NCI-H526 treated with DMSO at 0.1 percent for 48 hours (cell line): ENCODE measurements at regions not wholly inside any gene's neighbourhood (a gene's known extent, or its start where the extent isn't known, plus 50 kb on each side); places are given as distances from the start of the nearest gene placed in this dataset.
A peak's percentile ranks its signal among the peaks of the same experiment; 100 is the strongest.

ENCODE experiments used
- DNase-seq: peaks from one replicate; lab custom pipeline; 2025; lab: John Stamatoyannopoulos, UW

DNA sequence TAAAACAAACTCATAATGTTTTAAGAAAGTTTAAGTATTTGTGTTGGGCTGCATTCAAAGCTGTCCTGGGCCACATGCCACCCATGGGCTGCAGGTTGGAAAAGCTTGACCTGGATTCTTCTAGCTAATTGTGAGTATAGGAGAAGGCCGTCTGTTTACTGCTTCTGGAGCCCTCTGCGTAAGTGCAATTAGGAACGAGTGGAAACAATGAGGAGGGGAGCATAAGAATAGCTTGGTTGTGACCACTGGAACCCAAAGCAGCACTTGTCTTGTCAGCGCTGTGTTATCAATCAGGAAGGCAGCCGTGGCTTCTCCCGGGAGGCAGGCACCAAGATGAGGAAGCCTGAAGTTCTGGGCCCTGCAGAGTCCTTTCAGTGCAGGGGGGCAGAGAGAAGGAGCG lies 110.4 kb upstream of the MBNL2 start:
- DNase-seq, result no peak

DNA sequence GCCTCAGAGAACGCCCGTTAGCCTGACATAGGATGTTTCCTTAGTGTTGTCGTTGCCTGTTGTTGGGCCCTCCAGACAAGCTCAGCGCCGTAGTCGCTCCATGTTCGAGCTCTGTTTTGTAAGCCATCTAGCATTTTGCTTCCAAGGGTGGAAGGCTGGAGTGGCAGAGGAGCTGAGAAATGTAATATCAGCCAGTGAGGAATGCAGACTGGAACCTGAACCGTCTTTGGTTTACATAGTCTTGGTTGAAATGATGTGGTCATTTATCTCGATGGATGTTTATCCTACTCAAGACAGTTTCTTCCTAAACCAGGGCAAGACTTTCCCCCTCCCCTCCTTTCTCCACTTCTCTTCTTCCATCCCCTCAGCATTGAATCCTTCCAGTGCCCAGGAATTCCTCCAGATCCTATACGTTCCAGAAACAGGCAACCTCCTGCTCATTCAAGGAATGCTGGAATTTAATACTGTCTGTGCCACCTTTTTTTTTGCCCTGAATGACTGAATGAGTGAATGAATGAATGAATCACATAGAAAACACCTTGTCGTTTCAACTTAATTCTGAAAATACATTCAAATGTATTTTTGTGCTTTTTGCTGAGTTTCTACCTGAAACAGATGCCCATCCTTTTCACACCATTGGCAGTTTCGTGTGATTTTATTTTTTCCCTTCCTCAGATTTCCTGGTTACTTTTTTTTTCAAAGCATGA lies 109.5 kb upstream of the MBNL2 start:
- no peak for DNase-seq

DNA sequence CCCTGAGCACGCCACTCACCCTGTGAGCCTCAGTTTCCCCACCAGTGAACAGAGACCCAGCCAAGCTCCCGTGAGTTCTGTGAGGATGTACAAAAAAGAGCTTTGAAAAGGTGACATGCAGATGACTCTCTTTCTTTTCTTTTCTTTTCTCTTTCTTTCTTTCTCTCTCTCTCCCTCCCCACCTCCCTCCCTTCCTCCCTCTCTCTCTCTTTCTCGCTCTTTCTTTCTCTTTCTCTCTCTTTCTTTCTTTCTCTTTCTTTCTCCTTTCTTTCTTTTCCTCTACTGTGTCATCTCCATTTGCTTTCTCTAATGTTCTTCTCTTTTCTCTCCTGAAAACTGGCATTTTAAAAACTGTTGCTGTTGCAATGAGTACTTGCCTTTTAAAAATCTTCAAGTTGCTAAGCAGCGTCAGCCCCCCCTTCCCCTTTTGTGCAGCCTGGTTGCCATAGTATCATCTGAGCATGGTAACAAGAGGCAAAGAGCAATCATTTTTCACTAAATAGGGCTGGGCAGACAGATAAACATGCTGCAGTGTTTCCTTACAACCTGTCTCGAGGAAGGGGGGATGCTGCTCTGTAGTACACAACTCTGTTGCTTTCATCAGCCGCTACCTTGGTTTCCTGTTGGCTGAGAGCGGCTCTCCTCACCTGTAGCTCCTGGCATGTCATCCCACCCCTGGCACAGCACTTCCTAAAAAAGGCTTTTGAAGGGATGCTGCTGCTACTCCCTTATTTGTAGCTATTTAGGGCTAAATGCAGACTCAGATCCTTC lies 108.7 kb upstream of the MBNL2 start:
- peak; percentile 8 for DNase-seq

GRCh38 chr13:97114651-97115050 lies 107.5 kb upstream of the MBNL2 start:
- peak; percentile 39 for DNase-seq

GRCh38 chr13:97116754-97117153 lies 105.4 kb upstream of the MBNL2 start:
- DNase-seq, result no peak

GRCh38 chr13:97117388-97117910 lies 104.7 kb upstream of the MBNL2 start:
- no peak for DNase-seq

DNA sequence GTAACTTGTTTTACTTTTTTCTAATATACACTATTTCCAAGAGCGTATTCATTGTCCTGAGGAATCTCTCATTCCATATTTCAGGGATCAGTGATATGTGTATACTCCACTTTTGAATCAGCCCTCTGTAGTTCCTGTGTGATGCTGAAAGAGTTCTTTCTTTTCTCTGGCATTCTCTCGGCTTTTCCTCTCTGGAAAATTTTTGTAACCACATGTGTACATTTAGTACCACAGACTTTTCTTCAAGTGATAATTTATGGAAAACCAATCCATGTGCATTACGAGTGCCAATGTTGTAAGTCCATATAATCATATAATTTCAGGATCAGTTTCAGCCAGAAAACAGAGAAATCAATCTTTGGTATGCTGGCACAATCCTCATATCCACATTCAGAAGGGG lies 102.2 kb upstream of the MBNL2 start:
- DNase-seq, result no peak

- DNase-seq, result no peak
Observed at GRCh38 chr13:97120346-97120745, 101.8 kb upstream of the MBNL2 start.

DNA sequence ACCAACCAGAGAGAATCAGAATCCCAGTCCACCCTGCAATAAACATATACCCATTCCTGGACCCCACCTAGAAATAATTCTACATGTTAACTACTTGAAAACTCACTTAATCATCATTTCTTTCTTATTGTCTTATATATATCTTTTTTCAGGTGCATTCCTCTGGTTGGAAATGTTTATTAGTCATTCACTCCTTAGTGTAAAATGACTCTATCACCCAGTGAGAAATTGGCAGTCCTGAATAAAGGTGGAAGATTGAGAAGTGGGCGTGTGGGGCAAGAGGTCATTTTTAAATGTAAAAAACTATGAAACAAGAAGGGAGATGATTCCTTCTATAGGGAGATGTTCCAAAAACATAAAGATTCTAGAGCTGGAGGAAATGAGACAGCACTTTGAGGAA lies 101.2 kb upstream of the MBNL2 start:
- DNase-seq, result no peak

DNA sequence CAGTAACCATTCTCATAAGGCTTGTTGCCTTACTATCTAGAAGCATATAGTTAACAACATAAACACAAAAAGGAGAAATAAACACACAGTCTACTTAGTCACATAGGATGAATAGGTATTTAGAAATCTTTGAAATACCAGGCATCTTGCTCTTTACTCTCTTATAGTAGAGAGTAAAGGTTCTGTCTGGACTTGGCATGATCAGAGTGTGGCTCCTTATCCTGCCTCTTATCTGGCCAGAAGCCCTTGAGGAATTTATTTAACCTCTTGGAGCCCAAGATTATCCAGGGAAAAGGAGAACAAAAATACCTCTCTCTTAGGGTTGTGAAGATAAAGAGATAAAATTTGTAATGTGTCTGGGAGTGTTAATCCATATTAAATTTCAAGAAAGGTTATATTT lies 100.2 kb upstream of the MBNL2 start:
- DNase-seq, result no peak

- no peak for DNase-seq
Observed at GRCh38 chr13:97122381-97122996, 99.6 kb upstream of the MBNL2 start.

- DNase-seq, result no peak
Observed at GRCh38 chr13:97124206-97124605, 97.9 kb upstream of the MBNL2 start.

DNA sequence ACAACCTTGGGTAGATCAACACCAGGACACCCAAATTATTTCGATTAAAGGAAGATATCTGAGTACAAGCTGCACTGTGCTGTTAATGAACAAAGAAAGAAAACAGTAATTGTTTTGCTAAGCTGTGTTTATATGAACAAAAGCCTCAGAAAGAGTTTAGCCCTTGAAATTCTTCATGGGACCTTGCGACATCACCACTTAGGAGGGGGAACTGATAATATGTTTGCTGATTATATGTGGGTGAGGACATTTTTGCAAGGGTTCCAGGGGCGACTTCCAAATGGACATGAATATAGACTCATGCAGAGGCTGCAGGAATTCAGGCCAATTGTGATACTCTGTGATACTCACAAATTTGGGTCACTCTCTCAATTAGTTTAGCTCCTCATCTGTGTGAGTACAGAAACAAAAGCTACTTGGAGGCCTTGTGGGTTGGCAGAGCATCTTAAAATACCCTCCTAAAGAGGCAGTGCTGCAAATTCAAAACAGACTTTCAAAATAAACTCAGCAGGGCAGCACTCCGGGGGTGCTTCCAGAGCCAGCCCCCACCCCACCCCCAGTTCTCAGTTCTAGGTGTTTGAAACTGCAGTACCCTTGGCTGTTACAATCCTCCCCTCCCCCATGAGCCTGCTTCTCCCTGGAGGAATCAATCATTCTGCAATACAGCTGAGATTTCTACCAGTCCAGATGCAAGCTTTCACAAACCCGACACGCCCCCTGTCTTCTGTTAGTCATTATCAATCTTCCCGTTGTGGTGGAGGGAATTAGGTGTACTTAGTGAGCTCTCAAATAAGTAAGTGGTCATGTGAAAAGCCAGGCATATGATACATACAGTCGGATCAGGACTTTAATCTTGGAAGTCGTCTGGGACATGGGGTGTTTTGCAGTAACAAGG lies 97.0 kb upstream of the MBNL2 start:
- no peak for DNase-seq

GRCh38 chr13:97125810-97126738 lies 96.1 kb upstream of the MBNL2 start:
- no peak for DNase-seq

- no peak for DNase-seq
Observed at GRCh38 chr13:97127842-97128241, 94.3 kb upstream of the MBNL2 start.

DNA sequence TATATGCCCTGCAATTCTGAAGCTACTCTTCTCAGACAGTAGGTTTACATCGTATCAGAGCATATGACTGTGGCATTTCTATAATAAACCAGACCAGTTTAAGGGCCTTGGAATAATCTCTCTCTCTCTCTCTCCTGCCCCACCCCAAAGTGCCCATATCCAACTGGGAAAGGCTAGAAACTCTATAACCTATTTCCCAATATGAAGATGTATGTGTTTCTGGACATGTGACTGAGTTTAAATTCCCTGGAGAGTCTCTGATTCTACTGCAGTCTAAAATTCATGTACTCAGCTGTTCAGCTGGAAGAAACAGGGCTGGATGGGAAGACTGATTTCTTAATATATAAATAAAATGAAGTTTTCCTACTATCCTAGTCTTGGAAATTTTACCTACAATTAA lies 91.9 kb upstream of the MBNL2 start:
- DNase-seq, result no peak

GRCh38 chr13:97131447-97131846 lies 90.7 kb upstream of the MBNL2 start:
- DNase-seq, result no peak

GRCh38 chr13:97133554-97133953 lies 88.6 kb upstream of the MBNL2 start:
- no peak for DNase-seq

GRCh38 chr13:97133955-97134354 lies 88.2 kb upstream of the MBNL2 start:
- peak; percentile 51 for DNase-seq

DNA sequence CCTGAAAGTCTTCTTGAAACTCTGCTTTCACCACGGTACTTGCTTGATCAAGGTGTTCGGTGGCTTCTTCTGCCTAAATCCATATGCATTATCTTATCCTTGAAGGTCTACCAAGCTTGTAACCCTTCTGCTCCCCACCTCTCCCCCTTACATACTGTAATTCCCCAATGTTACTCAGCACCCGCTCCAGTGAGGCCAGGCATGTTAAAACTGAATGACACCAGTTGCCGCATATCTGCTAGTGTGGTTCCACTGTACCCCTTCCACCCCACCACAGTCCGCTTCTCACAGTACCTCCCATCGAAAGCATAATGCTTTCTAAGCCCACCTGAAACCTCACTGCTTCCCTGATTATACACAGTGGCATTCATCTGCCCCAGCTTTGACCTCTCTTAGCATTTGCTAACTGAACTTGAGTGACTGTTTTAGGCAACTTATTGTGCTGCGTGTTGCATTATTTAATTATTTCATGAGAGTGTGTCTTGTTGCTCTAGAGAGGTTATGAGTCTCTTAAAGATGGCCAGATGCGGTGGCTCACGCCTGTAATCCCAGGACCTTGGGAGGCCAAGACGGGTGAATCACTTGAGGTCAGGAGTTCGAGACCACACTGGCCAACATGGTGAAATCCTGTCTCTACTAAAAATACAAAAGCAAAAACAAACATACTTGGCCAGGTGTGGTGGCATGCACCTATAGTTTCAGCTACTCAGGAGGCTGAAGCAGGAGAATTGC lies 87.6 kb upstream of the MBNL2 start:
- no peak for DNase-seq
